SIG-M5 treated with dmso at 0.1 percent for 504 hours (cell line): ENCODE measurements at regions not wholly inside any gene's neighbourhood (a gene's known extent, or its start where the extent isn't known, plus 50 kb on each side); places are given as distances from the start of the nearest gene placed in this dataset.
A peak's percentile ranks its signal among the peaks of the same experiment; 100 is the strongest.

ENCODE experiments used
- DNase-seq: peaks from one replicate; lab custom pipeline; 2025; ENCODE audit not compliant: unreplicated experiment; lab: John Stamatoyannopoulos, UW

GRCh38 chr1:60987904-60988303 lies 94.5 kb upstream of the NFIA start:
- no peak for DNase-seq

GRCh38 chr1:60984062-60984799 lies 98.1 kb upstream of the NFIA start:
- DNase-seq, result no peak

GRCh38 chr1:60983701-60984061 lies 98.7 kb upstream of the NFIA start:
- no peak for DNase-seq

- DNase-seq, result no peak
Measured at GRCh38 chr1:60982539-60982938, 99.8 kb upstream of the NFIA start.

GRCh38 chr1:60981357-60981756 lies 101.0 kb upstream of the NFIA start:
- no peak for DNase-seq

- DNase-seq, result peak; percentile 27
Measured at GRCh38 chr1:60978421-60979357, 103.7 kb upstream of the NFIA start.

- no peak for DNase-seq
Measured at GRCh38 chr1:60977661-60978060, 104.7 kb upstream of the NFIA start.

GRCh38 chr1:60974524-60975372 lies 107.6 kb upstream of the NFIA start:
- DNase-seq, result no peak

- DNase-seq, result no peak
Measured at GRCh38 chr1:60973668-60974067, 108.7 kb upstream of the NFIA start.

- DNase-seq, result no peak
Measured at GRCh38 chr1:60972841-60973364, 109.5 kb upstream of the NFIA start.

GRCh38 chr1:60971330-60971729 lies 111.0 kb upstream of the NFIA start:
- DNase-seq, result no peak

- no peak for DNase-seq
Measured at GRCh38 chr1:60969971-60970509, 112.3 kb upstream of the NFIA start.

GRCh38 chr1:60965280-60965854 lies 117.0 kb upstream of the NFIA start:
- DNase-seq, result no peak

GRCh38 chr1:60963167-60963940 lies 119.0 kb upstream of the NFIA start:
- no peak for DNase-seq

GRCh38 chr1:60960891-60961461 lies 121.4 kb upstream of the NFIA start:
- DNase-seq, result no peak

- no peak for DNase-seq
Measured at GRCh38 chr1:60959701-60960100, 122.7 kb upstream of the NFIA start.

- no peak for DNase-seq
Measured at GRCh38 chr1:60958001-60958400, 124.4 kb upstream of the NFIA start.

GRCh38 chr1:60956520-60956919 lies 125.8 kb upstream of the NFIA start:
- no peak for DNase-seq

- no peak for DNase-seq
Measured at GRCh38 chr1:60952612-60953111, 129.7 kb upstream of the NFIA start.
